ENCODE measurements at regions not wholly inside any gene's neighbourhood (a gene's known extent, or its start where the extent isn't known, plus 50 kb on each side); places are given as distances from the start of the nearest gene placed in this dataset.

DNA sequence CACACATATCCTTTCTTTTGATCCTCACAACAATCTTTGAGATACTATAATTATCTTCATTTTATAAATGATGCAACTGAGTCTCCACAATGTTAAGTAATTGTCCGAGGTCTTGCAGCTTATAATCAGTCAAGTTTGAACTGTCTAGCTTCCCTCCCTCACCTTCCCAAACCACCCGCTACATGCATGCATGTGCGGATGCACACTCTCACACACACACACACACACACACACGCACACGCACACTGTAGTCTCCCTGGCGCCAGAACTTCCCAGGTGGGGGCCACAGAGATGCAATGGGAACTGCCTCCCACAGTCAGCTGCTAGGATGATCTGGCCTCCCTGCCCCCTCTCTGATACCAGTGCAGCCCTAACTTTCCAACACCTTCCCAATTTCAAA is 501.3 kb downstream of the BUD13 start:
- no peak for TF ChIP-seq GLIS3 (CRISPR knock-in tag; IDR thresholded peaks at IDR 0.05)
- ATAC-seq: no peak

DNA sequence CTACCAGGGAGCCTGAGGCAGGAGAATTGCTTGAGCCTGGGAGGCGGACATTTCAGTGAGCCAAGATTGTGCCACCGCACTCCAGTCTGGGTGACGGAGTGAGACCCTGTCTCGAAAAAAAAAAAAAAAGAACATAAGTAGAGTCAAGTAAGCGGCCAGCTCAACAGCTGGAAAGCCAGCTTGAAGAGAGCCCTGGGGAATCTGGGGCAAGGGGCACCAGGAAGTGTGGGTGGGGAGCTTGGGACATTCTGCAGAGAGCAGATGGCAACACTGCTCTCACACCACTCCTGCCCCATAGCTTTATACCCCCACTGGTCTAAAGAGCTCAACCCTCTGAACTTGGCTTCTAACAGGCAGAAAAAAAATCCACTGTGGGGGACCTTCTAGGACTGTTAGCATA is 505.6 kb downstream of the BUD13 start:
- no peak for ATAC-seq
- TF ChIP-seq TCF4 (CRISPR knock-in tag; IDR thresholded peaks at IDR 0.05; ENCODE audit: borderline replicate concordance) (no peak), GLIS3 (CRISPR knock-in tag; IDR thresholded peaks at IDR 0.05) (no peak), ESRRG (CRISPR knock-in tag; IDR thresholded peaks at IDR 0.05) (no peak), TOX (CRISPR knock-in tag; IDR thresholded peaks at IDR 0.05; ENCODE audit: borderline replicate concordance) (no peak), OSR1 (CRISPR knock-in tag; IDR thresholded peaks at IDR 0.05) (no peak), ZNF565 (CRISPR knock-in tag; conservative IDR thresholded peaks at IDR 0.05; ENCODE audit: low read depth) (no peak), ZFP3 (CRISPR knock-in tag; IDR thresholded peaks at IDR 0.05) (no peak), ZFP30 (CRISPR knock-in tag; IDR thresholded peaks at IDR 0.05) (no peak), ARNTL (CRISPR knock-in tag; IDR thresholded peaks at IDR 0.05; ENCODE audit: borderline replicate concordance, low read depth) (no peak), ZNF8 (CRISPR knock-in tag; IDR thresholded peaks at IDR 0.05) (no peak), PPARA (CRISPR knock-in tag; IDR thresholded peaks at IDR 0.05; ENCODE audit: borderline replicate concordance) (no peak), BACH2 (CRISPR knock-in tag; IDR thresholded peaks at IDR 0.05; ENCODE audit: borderline replicate concordance) (no peak), RARB (CRISPR knock-in tag; IDR thresholded peaks at IDR 0.05) (no peak)
- TF ChIP-seq, protein P1, sequence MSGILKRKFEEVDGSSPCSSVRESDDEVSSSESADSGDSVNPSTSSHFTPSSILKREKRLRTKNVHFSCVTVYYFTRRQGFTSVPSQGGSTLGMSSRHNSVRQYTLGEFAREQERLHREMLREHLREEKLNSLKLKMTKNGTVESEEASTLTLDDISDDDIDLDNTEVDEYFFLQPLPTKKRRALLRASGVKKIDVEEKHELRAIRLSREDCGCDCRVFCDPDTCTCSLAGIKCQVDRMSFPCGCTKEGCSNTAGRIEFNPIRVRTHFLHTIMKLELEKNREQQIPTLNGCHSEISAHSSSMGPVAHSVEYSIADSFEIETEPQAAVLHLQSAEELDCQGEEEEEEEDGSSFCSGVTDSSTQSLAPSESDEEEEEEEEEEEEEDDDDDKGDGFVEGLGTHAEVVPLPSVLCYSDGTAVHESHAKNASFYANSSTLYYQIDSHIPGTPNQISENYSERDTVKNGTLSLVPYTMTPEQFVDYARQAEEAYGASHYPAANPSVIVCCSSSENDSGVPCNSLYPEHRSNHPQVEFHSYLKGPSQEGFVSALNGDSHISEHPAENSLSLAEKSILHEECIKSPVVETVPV (CRISPR knock-in tag; IDR thresholded peaks at IDR 0.05): no peak
- TF ChIP-seq, protein P2, sequence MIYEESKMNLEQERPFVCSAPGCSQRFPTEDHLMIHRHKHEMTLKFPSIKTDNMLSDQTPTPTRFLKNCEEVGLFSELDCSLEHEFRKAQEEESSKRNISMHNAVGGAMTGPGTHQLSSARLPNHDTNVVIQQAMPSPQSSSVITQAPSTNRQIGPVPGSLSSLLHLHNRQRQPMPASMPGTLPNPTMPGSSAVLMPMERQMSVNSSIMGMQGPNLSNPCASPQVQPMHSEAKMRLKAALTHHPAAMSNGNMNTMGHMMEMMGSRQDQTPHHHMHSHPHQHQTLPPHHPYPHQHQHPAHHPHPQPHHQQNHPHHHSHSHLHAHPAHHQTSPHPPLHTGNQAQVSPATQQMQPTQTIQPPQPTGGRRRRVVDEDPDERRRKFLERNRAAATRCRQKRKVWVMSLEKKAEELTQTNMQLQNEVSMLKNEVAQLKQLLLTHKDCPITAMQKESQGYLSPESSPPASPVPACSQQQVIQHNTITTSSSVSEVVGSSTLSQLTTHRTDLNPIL (CRISPR knock-in tag; IDR thresholded peaks at IDR 0.05; ENCODE audit: low read depth): no peak
- TF ChIP-seq, protein P3, sequence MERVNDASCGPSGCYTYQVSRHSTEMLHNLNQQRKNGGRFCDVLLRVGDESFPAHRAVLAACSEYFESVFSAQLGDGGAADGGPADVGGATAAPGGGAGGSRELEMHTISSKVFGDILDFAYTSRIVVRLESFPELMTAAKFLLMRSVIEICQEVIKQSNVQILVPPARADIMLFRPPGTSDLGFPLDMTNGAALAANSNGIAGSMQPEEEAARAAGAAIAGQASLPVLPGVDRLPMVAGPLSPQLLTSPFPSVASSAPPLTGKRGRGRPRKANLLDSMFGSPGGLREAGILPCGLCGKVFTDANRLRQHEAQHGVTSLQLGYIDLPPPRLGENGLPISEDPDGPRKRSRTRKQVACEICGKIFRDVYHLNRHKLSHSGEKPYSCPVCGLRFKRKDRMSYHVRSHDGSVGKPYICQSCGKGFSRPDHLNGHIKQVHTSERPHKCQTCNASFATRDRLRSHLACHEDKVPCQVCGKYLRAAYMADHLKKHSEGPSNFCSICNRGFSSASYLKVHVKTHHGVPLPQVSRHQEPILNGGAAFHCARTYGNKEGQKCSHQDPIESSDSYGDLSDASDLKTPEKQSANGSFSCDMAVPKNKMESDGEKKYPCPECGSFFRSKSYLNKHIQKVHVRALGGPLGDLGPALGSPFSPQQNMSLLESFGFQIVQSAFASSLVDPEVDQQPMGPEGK (CRISPR knock-in tag; IDR thresholded peaks at IDR 0.05; ENCODE audit: borderline replicate concordance): no peak
- TF ChIP-seq, protein P4, sequence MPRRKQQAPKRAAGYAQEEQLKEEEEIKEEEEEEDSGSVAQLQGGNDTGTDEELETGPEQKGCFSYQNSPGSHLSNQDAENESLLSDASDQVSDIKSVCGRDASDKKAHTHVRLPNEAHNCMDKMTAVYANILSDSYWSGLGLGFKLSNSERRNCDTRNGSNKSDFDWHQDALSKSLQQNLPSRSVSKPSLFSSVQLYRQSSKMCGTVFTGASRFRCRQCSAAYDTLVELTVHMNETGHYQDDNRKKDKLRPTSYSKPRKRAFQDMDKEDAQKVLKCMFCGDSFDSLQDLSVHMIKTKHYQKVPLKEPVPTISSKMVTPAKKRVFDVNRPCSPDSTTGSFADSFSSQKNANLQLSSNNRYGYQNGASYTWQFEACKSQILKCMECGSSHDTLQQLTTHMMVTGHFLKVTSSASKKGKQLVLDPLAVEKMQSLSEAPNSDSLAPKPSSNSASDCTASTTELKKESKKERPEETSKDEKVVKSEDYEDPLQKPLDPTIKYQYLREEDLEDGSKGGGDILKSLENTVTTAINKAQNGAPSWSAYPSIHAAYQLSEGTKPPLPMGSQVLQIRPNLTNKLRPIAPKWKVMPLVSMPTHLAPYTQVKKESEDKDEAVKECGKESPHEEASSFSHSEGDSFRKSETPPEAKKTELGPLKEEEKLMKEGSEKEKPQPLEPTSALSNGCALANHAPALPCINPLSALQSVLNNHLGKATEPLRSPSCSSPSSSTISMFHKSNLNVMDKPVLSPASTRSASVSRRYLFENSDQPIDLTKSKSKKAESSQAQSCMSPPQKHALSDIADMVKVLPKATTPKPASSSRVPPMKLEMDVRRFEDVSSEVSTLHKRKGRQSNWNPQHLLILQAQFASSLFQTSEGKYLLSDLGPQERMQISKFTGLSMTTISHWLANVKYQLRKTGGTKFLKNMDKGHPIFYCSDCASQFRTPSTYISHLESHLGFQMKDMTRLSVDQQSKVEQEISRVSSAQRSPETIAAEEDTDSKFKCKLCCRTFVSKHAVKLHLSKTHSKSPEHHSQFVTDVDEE (CRISPR knock-in tag; IDR thresholded peaks at IDR 0.05): no peak

DNA sequence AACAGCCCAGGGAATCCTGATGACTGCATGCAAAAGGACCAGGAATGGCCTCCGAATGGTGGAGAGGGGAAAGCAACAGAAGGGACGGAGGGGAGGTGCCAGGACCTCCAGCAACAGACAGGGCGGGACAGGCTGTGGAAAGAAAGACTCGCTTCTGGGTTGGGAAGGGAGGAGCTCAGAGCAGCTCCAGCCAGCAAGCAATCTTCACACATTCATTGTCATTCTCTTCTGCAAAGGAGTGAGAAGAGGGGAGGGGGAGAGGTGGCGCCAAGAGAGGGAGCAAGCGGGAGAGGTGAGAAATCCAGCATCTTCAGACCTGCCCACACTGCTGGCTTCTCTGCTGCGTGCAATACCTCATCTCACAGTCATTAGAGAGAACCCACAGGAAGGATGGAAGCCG is 509.0 kb downstream of the BUD13 start:
- TF ChIP-seq, protein P1 (CRISPR knock-in tag; IDR thresholded peaks at IDR 0.05): no peak
- TF ChIP-seq PPARA (CRISPR knock-in tag; IDR thresholded peaks at IDR 0.05; ENCODE audit: borderline replicate concordance): no peak
- no peak for TF ChIP-seq TCF4 (CRISPR knock-in tag; IDR thresholded peaks at IDR 0.05; ENCODE audit: borderline replicate concordance)
- no peak for TF ChIP-seq OSR1 (CRISPR knock-in tag; IDR thresholded peaks at IDR 0.05)
- TF ChIP-seq ESRRG (CRISPR knock-in tag; IDR thresholded peaks at IDR 0.05): no peak
- TF ChIP-seq ZFP30 (CRISPR knock-in tag; IDR thresholded peaks at IDR 0.05): no peak
- no peak for TF ChIP-seq ZNF70 (CRISPR knock-in tag; IDR thresholded peaks at IDR 0.05)
- no peak for TF ChIP-seq CSDC2 (CRISPR knock-in tag; IDR thresholded peaks at IDR 0.05)
- TF ChIP-seq ZFP3 (CRISPR knock-in tag; IDR thresholded peaks at IDR 0.05): no peak
- TF ChIP-seq, protein P3 (CRISPR knock-in tag; IDR thresholded peaks at IDR 0.05; ENCODE audit: borderline replicate concordance): no peak
- ATAC-seq: no peak
